ENCODE measurements at regions not wholly inside any gene's neighbourhood (a gene's known extent, or its start where the extent isn't known, plus 50 kb on each side); places are given as distances from the start of the nearest gene placed in this dataset.

DNA sequence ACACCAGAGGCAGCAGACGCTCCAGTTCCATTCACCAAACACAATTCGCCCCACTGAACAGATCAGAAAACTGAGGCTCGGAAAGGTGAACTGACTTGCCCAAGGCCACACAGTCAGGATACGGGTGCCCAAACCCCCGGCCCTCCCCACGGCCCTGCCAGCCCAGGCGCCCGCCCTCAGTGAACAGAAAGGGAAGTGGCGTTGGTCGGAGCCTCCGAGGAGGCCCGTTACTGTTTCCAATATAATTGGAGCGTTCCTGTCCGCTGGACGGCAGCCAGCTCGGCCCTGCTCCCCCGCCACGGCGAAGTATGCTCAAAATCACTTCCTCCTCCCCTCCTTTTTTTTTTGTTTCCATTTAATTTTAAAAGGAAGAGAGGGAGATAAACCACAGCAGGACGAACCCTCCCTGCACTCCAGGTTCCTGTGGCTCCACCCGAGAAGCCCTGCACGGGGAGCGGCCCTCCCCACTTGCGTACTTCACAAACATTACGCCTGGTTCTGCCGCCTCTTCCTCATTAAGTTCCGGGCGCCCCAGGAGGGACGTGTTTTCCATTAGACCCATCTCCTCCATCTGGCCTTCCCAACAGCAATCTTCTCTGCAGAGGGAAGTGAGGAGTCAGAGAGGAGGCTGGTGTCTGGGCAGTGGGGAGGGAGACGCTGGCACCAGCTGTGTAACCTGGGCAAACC, 61.1 kb downstream of the NCOR2 start:
- WGBS, 3 donors = 10 to 58% (median 13%) methylated on average over 30 of the region's 30 CpGs

GRCh38 chr12:124505001-124505818, 62.2 kb downstream of the NCOR2 start:
- WGBS, 3 donors = 78 to 80% (median 79%) methylated on average over 22 of the region's 22 CpGs
- no peak overlapping the region for H3K27ac ChIP-seq (ENCODE audit: low read depth, low read length)

More for the DNA sequence above, 61.1 kb downstream of the NCOR2 start:
- H3K27ac ChIP-seq (ENCODE audit: low read depth, low read length) = no peak overlapping the region

DNA sequence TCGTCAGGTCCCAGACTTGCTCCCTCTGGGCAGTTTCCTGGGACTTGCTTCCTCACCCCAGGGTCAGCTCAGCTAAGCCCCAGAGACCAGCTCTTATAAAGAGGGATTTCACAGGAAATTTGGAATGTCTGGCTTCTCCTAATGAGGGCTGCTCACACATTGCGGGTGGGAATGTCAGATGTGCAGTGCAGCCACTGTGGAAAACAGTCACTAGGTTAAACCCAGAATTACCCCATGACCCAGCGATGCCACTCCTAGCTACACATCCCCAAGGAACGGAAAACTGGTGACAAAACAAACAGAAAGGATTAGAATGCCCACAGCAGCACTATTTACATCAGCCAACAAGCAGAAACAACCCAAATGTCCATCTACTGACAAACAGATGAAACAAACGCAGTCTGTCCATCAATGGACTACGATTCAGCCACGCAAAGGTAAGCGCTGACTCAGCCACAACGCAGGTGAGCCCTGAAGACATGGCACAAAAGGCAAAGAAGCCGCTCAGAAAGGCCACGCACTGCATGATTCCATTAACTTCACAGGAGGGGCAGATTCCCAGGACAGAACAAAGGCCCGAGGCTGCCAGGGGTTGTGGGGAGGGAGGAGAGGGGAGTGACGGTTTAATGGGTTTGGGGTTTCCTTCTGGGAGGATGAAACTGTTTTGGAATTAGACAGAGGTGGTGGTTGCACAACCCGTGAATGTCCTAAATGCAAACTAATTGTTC, 63.0 kb downstream of the NCOR2 start:
- 69 to 82% (median 72%) methylated on average over 14 of the region's 14 CpGs for WGBS, 3 donors
- no peak overlapping the region for H3K27ac ChIP-seq (ENCODE audit: low read depth, low read length)

- H3K27ac ChIP-seq (ENCODE audit: low read depth, low read length) = no peak overlapping the region
- WGBS, 3 donors = 87 to 99% (median 99%) methylated on average over 9 of the region's 9 CpGs
These were observed 64.1 kb downstream of the NCOR2 start for GRCh38 chr12:124503305-124503704.

- no peak overlapping the region for H3K27ac ChIP-seq (ENCODE audit: low read depth, low read length)
- 88 to 94% (median 90%) methylated on average over 10 of the region's 10 CpGs for WGBS, 3 donors
These were observed 65.0 kb downstream of the NCOR2 start for GRCh38 chr12:124502379-124502778.

DNA sequence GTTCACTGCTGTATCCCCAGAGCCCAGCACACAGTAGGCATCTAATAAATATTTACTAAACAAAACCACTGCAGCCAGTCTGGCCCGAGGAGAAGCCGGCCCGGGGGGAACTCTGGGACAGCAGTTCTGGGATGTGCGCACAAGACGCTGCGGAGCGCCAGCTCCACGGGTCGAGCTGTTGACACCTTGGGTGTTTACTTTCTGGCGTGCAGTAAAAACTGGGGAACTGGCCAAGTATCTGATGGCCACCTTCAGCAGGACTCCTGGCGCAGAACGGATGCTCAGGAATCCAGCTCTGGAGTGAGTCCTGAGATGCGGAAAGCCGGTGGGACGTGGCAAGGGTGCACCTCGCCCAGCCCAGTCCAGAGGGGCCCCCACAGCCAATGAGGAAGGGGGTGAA, 65.6 kb downstream of the NCOR2 start:
- WGBS, 3 donors = 55 to 77% (median 73%) methylated on average over 16 of the region's 16 CpGs
- H3K27ac ChIP-seq (ENCODE audit: low read depth, low read length) = no peak overlapping the region

- WGBS, 3 donors = 67 to 76% (median 73%) methylated on average over 15 to 17 of the region's 17 CpGs
- no peak overlapping the region for H3K27ac ChIP-seq (ENCODE audit: low read depth, low read length)
These were observed 66.3 kb downstream of the NCOR2 start for GRCh38 chr12:124501112-124501561.

DNA sequence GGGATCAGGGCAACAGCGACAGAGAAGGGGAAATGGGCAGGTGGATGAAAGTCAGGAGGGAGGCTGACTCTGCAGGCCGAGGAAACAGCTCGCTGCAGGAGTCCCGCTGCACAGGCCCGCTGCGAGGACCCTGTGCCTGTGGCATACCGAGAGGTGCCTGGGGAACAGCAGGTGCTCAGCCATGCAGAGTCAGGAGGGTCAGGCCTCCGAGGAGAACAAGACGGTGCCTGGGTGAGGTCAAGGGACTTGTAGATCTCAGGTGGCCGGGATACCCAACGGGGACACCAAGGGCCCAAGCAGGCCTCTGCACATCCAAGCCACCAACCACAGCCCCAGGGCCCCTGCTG, 67.5 kb downstream of the NCOR2 start:
- WGBS, 3 donors = 89 to 94% (median 93%) methylated on average over 11 of the region's 11 CpGs
- no peak overlapping the region for H3K27ac ChIP-seq (ENCODE audit: low read depth, low read length)

DNA sequence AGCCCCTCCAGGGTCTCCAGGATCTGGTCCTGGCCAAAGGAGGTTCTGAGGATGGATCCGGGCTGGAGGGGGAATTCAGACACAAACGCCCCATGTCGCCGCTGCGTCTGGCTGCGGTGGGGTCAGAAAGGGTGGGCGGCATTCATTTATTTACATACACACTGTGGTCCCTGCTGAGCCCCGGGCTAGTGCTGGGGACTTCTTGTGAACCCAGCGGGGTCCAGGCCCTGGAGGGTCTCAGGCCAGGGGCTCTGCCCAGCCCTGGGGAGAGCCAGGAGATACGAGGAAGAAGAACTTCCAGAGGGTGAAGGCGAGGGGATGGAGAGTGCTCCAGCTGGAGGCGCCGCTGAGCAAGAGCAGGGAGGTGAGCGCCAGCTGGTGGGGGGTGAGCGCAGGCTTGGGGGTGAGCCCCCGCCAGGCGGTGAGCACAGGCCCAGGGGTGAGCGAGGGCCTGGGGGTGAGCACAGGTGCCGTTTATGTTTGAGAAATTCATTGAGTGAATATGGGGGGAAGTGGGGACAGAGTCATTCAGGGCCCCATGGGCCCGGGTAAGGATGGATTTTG, 68.1 kb downstream of the NCOR2 start:
- WGBS, 3 donors = 76 to 89% (median 81%) methylated on average over 20 of the region's 20 CpGs
- H3K27ac ChIP-seq (ENCODE audit: low read depth, low read length) = no peak overlapping the region

- H3K27ac ChIP-seq (ENCODE audit: low read depth, low read length) = no peak overlapping the region
- WGBS, 3 donors = 27 to 36% (median 31%) methylated on average over 24 of the region's 24 CpGs
These were observed 68.9 kb downstream of the NCOR2 start for GRCh38 chr12:124498275-124499189.

- 38 to 48% (median 45%) methylated on average over 7 of the region's 7 CpGs for WGBS, 3 donors
- H3K27ac ChIP-seq (ENCODE audit: low read depth, low read length) = no peak overlapping the region
These were observed 69.8 kb downstream of the NCOR2 start for GRCh38 chr12:124497658-124498057.

DNA sequence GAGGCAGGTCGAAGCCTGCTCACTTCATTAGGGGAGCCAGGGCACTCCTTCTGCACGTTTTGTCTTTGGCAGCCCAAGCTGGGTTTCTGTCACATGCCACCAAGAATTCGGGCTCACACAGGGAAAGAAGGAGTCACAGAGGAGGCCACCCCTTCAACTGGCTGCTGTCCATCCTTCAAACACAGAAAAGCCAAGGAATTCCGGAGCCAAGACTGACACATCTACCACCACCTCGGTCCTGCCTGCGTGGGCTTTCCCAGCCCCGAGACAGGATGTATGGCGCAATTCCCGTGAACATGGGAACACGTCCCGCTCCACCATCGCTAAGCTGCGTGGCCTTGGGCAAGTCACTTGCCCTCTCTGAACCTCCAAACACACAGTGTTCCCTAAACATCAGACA, 70.4 kb downstream of the NCOR2 start:
- 38 to 42% (median 38%) methylated on average over 13 of the region's 13 CpGs for WGBS, 3 donors
- no peak overlapping the region for H3K27ac ChIP-seq (ENCODE audit: low read depth, low read length)

DNA sequence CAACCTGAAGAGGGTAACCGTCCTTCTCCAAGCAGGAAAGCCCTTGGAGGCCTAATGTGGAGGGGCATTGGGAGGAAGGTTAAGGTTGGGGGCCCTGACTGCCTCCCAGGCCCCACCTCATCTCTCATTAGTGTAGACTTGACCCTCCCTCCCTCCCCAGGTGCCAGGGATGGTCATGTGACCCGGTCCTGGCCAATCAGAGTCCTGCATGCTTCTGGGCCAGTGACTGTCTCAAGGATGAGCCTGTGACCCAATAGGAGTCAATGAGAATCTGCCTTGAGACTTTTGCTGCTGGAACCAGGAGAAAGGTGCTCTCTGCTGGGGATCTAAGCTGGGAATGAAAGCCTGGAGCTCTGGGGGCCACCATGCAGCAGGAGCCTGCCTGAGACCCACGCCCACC, 70.8 kb downstream of the NCOR2 start:
- 79 to 80% (median 79%) methylated on average over 3 of the region's 3 CpGs for WGBS, 3 donors
- no peak overlapping the region for H3K27ac ChIP-seq (ENCODE audit: low read depth, low read length)

- 84 to 92% (median 87%) methylated on average over 27 to 28 of the region's 28 CpGs for WGBS, 3 donors
- no peak overlapping the region for H3K27ac ChIP-seq (ENCODE audit: low read depth, low read length)
These were observed 72.0 kb downstream of the NCOR2 start for GRCh38 chr12:124495194-124495983.

DNA sequence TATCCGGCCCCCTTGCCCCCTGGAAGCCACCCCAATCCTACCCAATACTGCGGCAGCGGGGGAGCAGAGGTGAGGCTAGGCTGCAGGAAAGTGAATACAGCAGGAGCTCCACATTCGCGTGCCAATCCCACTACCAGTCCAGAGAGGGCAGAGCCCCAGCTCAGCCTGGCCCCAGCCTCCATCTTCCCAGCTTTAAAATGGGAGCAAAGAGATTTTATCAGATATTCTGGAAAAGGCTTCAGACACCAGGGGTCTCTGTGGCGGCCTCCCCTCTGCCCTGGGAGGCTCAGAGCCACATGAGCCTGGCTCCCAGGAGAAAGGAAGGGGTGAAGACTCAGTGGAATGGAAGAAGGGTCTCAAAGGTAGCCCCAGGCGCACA, 72.7 kb downstream of the NCOR2 start:
- no peak overlapping the region for H3K27ac ChIP-seq (ENCODE audit: low read depth, low read length)
- 92 to 96% (median 93%) methylated on average over 7 of the region's 7 CpGs for WGBS, 3 donors

DNA sequence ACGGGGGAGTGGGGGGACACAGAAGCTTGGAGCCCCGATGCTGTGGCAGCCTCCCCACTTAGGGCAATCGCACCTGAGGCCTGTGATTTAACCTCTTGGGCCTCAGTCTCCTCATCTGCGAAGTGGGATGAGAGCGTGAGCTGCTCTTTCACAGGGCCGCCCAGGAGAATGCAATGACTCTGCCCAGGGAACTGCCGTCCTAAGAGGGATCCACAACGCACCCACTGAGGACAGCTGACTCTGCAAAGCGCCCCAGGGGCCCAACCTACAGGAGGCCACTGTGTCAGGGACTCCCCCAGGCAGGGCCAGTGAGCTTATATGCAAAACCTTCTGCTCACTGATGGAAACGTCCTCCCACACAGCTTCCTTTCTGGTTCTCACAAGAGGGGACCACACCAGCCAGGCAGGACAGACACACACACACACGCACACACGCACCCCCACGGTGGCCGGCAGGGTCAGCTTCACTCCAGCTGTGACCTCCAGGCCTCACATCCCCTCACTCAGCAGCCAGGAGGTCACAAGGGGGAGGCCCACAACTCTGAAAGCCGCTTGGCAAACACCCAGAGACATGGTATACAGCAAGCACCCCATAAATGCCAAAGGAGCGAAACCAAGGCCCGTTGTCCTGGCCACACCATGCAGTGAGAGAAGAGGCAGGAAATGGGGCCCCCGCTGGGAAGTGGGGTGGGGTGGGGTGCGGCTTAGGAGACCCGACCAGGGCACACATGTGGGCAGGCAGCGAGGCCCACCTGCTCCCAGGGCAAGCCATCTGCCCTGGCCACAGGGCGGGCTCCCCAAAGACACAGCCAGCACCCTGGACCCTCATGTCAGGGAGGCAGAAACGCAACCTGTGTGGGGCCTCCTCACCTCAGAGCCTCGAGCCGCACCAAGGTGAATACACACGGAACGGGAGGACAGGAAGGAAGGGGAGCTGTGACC, 73.3 kb downstream of the NCOR2 start:
- WGBS, 3 donors = 68 to 86% (median 75%) methylated on average over 26 to 27 of the region's 27 CpGs
- H3K27ac ChIP-seq (ENCODE audit: low read depth, low read length) = no peak overlapping the region
